GM12878 (cell line): ENCODE measurements at regions not wholly inside any gene's neighbourhood (a gene's known extent, or its start where the extent isn't known, plus 50 kb on each side); places are given as distances from the start of the nearest gene placed in this dataset.

Experiments used
- ATAC-seq: fragments of 200-7000 bp; cut with Tn5 transposase; 3 replicates; pipeline ENCODE4 v1.9.1; 2020; ENCODE audit warnings: mild to moderate bottlenecking, moderate library complexity
- BruUV-seq: library from RNA; stranded (reverse); fragments of 400-500 nt; replicated peaks from 2 replicates; lab custom pipeline; 2021; lab: Mats Ljungman, UMichigan
- CTCF ChIA-PET: fragments of 300-600 bp; sonication (Branson Sonifier 250); formaldehyde crosslinking; extraction: SDS; loops from one replicate; lab custom pipeline; 2021; ENCODE audit warnings: inconsistent platforms; lab: Yijun Ruan, JAX
- POLR2A ChIA-PET: fragments of 350-600 bp; formaldehyde crosslinking; extraction: SDS; loops from one replicate; lab custom pipeline; 2021; ENCODE audit warnings: inconsistent platforms; lab: Charles Lee
- RAD21 ChIA-PET: fragments of 300-600 bp; sonication (Branson Sonifier 250); formaldehyde crosslinking; loops from one replicate; lab custom pipeline; 2023; ENCODE audit warnings: antibody characterized with exemption; ENCODE audit not compliant: unreplicated experiment; lab: Charles Lee
- SMC1A ChIA-PET: fragments of 300-600 bp; sonication (Branson Sonifier 250); formaldehyde crosslinking; loops from one replicate; lab custom pipeline; 2023; ENCODE audit not compliant: unreplicated experiment, uncharacterized antibody; lab: Charles Lee
- DNase-seq: peaks from one replicate; pipeline ENCODE4 v3.0.0-alpha.2; 2011; ENCODE audit warnings: low read depth, low spot score
- FAIRE-seq: peaks from 3 replicates; lab custom pipeline; 2011; peaks lifted over from hg19 to GRCh38; lab: Jason Lieb, UNC
- H2AFZ ChIP-seq: 2 replicates; pipeline ENCODE4 v1.6.0; 2011; ENCODE audit warnings: low read depth, low read length, control low read depth; ENCODE audit not compliant: control insufficient read depth
- H3K27ac ChIP-seq: 2 replicates; pipeline ENCODE4 v1.5.1; 2011; ENCODE audit warnings: control low read depth; ENCODE audit not compliant: control insufficient read depth, insufficient read depth
- H3K27me3 ChIP-seq, 2 experiments: replicated peaks in 1 of 2; 2 replicates each; pipeline versions ENCODE4 v1.6.0 to v1.6.1; 2011; ENCODE audit warnings: low read length in 1 of 2; ENCODE audit not compliant: control insufficient read depth in 2 of 2, insufficient read depth in 2 of 2
- H3K36me3 ChIP-seq, 2 experiments: 2 replicates each; pipeline ENCODE4 v1.5.1; 2011; ENCODE audit warnings: low read length in 1 of 2; ENCODE audit not compliant: control insufficient read depth in 2 of 2, insufficient read depth in 2 of 2
- H3K4me1 ChIP-seq: 2 replicates; pipeline ENCODE4 v1.6.1; 2011; ENCODE audit warnings: mild to moderate bottlenecking, low read length, moderate library complexity, mixed read lengths; ENCODE audit not compliant: control insufficient read depth, insufficient read depth
- H3K4me2 ChIP-seq: 2 replicates; pipeline ENCODE4 v1.6.0; 2011; ENCODE audit warnings: control low read depth; ENCODE audit not compliant: control insufficient read depth, insufficient read depth
- H3K4me3 ChIP-seq: fragments of 200-600 bp; sonication (generic); 2 replicates; pipeline ENCODE4 v1.5.1; 2016
- H3K79me2 ChIP-seq: 2 replicates; pipeline ENCODE4 v1.6.0; 2011; ENCODE audit warnings: low read length; ENCODE audit not compliant: control insufficient read depth, insufficient read depth
- H3K9ac ChIP-seq: 2 replicates; pipeline ENCODE4 v1.8.0; 2011; ENCODE audit warnings: low read length, control low read depth, mixed read lengths; ENCODE audit not compliant: control insufficient read depth, insufficient read depth
- H3K9me3 ChIP-seq: replicated peaks from 3 replicates; pipeline ENCODE4 v1.5.1; 2011; ENCODE audit warnings: mild to moderate bottlenecking, low read length; ENCODE audit not compliant: control insufficient read depth, insufficient read depth
- H4K20me1 ChIP-seq: 2 replicates; pipeline ENCODE4 v1.6.0; 2011; ENCODE audit not compliant: control insufficient read depth, insufficient read depth
- BMI1 ChIP-seq: fragments of 450-650 bp; IDR thresholded peaks from 2 replicates; pipeline ENCODE4 v1.6.1; 2016; ENCODE audit warnings: mild to moderate bottlenecking, moderate library complexity, borderline replicate concordance
- BRCA1 ChIP-seq: IDR thresholded peaks from 2 replicates; pipeline ENCODE4 v1.6.1; 2011; ENCODE audit warnings: low read depth, low read length, improper control_type of control experiment
- EGR1 ChIP-seq, 2 experiments: IDR thresholded peaks; 1 replicate in 1 of 2; 2 replicates in 1 of 2; pipeline ENCODE4 v1.6.1; 2011 to 2012; ENCODE audit warnings: low read depth in 2 of 2, low read length in 2 of 2, borderline replicate concordance in 1 of 2, mild to moderate bottlenecking in 1 of 2, moderate library complexity in 1 of 2
- EZH2 ChIP-seq: IDR thresholded peaks from 2 replicates; pipeline ENCODE4 v1.6.1; 2012; ENCODE audit warnings: low read depth, mild to moderate bottlenecking, control low read depth, inconsistent platforms, low read length, borderline replicate concordance; ENCODE audit not compliant: control insufficient read depth
- MTA2 ChIP-seq: fragments of 450-650 bp; IDR thresholded peaks from 2 replicates; pipeline ENCODE4 v1.6.1; 2016; ENCODE audit warnings: low read depth, mild to moderate bottlenecking, moderate library complexity
- NFXL1 ChIP-seq: fragments of 450-650 bp; IDR thresholded peaks from 2 replicates; pipeline ENCODE4 v1.6.1; 2017; ENCODE audit warnings: antibody characterized with exemption, mild to moderate bottlenecking, borderline replicate concordance
- NR2C2 ChIP-seq: IDR thresholded peaks from 2 replicates; pipeline ENCODE4 v1.6.1; 2011; ENCODE audit warnings: borderline replicate concordance, low read depth; ENCODE audit not compliant: control insufficient read depth, insufficient read length
- ZNF207 ChIP-seq: fragments of 450-650 bp; IDR thresholded peaks from 2 replicates; pipeline ENCODE4 v1.6.1; 2014; ENCODE audit warnings: antibody characterized with exemption, mild to moderate bottlenecking, borderline replicate concordance
- ZNF384 ChIP-seq: IDR thresholded peaks from 2 replicates; pipeline ENCODE4 v1.6.1; 2012; ENCODE audit warnings: low read depth, mild to moderate bottlenecking, low read length, improper control_type of control experiment, borderline replicate concordance
- WGBS: methylation state at CpG from one replicate; pipeline ENCODE4 v1.1.6; 2016; ENCODE audit warnings: low lambda C conversion rate; ENCODE audit not compliant: insufficient replicate concordance, insufficient coverage; ENCODE audit errors: missing lambda C conversion rate; 5-methylcytosine and 5-hydroxymethylcytosine counted together
- in situ Hi-C: fragments of 300-500 bp; cut with MboI; formaldehyde crosslinking; loops from 9 replicates; pipeline ENCODE4 v1.14.3; 2018; ENCODE audit warnings: mixed read lengths
- intact Hi-C: fragments of 100-400 bp; cut with micrococcal nuclease; formaldehyde crosslinking; loops from one replicate; pipeline ENCODE4 v1.14.2; 2022; ENCODE audit not compliant: unreplicated experiment
- TF ChIP-seq, protein P1 (sequence below): fragments of 450-650 bp; IDR thresholded peaks from 2 replicates; pipeline ENCODE4 v1.6.1; 2017; ENCODE audit warnings: mild to moderate bottlenecking, moderate library complexity
- TF ChIP-seq, protein P2 (sequence below): IDR thresholded peaks from 2 replicates; pipeline ENCODE4 v1.6.1; 2011; ENCODE audit warnings: mild to moderate bottlenecking, low read depth, low read length, moderate library complexity; ENCODE audit not compliant: insufficient replicate concordance

DNA sequence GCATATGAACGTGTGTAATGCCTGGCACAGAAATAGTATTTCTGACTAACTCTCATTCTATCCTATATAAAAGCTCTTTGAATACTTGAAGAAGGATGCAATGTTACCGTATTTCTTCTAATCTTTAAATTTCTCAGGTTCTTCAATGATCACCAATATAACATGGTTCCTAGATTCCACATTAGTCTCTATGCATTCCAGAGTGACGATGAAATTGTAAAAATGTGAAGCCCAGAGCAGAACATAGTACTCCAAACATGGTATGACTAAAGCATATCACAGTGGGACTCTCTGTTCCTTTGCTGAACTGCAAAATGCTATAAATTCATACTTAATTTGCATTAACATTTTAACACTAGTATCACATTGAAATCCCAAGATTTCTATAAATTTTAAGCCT, 877.6 kb upstream of the CHORDC1 start:
- Histone ChIP-seq H3K27me3 (no peaks in the 10 kb centered on the region), H2AFZ (no peak overlapping the region), H3K4me3 (no peak overlapping the region), H3K4me2 (no peak overlapping the region), H4K20me1 (no peaks in the 10 kb centered on the region), H3K36me3 (no peaks in the 10 kb centered on the region), H3K79me2 (no peaks in the 10 kb centered on the region), H3K9ac (no peak overlapping the region), H3K9me3 (no peaks in the 10 kb centered on the region)
- in situ Hi-C loops: no loop called here
- no TSS peak for BruUV-seq
- FAIRE-seq (no peak), ATAC-seq (no peak), DNase-seq (no peak)
- POLR2A ChIA-PET: no interaction called here
- 12% methylated on average over 3 of the region's 3 CpGs for WGBS
- no peak for TF ChIP-seq ZNF384
- no peak for TF ChIP-seq NR2C2
- TF ChIP-seq MTA2: no peak
- no peak for TF ChIP-seq BMI1
- TF ChIP-seq, all 136 proteins: peak for 0
- SMC1A ChIA-PET: no interaction called here
- no peak overlapping the region for H3K27ac ChIP-seq
- CTCF ChIA-PET: no interaction called here
- no peaks in the 10 kb centered on the region for H3K4me1 ChIP-seq
- RAD21 ChIA-PET: no interaction called here
- intact Hi-C loops: no loop called here

DNA sequence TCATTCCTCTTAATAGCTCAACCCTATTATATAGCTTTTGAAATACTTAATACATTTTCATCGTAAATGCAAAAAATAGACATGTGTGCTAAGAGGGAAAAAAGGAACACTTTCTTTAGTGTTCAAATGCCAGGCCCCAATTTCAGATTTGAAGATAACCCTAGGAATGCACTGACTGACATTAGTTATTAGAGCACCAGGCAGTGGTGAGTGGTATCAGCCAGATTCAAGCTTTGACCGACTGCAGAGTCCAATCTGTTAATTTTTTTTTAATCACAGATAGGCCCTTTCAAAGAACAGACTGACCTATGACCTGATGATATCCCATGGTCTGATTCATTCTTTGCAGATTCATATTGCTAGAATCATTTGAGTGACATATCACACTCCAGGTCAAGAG, 874.2 kb upstream of the CHORDC1 start:
- 19% methylated on average over 2 of the region's 2 CpGs for WGBS
- H2AFZ ChIP-seq: no peak overlapping the region
- BruUV-seq: no TSS peak
- POLR2A ChIA-PET: no interaction called here
- no peaks in the 10 kb centered on the region for H3K9me3 ChIP-seq
- no peak overlapping the region for H3K9ac ChIP-seq
- intact Hi-C loops: no loop called here
- no peaks in the 10 kb centered on the region for H3K79me2 ChIP-seq
- no peaks in the 10 kb centered on the region for H3K4me1 ChIP-seq
- TF ChIP-seq, protein P1, sequence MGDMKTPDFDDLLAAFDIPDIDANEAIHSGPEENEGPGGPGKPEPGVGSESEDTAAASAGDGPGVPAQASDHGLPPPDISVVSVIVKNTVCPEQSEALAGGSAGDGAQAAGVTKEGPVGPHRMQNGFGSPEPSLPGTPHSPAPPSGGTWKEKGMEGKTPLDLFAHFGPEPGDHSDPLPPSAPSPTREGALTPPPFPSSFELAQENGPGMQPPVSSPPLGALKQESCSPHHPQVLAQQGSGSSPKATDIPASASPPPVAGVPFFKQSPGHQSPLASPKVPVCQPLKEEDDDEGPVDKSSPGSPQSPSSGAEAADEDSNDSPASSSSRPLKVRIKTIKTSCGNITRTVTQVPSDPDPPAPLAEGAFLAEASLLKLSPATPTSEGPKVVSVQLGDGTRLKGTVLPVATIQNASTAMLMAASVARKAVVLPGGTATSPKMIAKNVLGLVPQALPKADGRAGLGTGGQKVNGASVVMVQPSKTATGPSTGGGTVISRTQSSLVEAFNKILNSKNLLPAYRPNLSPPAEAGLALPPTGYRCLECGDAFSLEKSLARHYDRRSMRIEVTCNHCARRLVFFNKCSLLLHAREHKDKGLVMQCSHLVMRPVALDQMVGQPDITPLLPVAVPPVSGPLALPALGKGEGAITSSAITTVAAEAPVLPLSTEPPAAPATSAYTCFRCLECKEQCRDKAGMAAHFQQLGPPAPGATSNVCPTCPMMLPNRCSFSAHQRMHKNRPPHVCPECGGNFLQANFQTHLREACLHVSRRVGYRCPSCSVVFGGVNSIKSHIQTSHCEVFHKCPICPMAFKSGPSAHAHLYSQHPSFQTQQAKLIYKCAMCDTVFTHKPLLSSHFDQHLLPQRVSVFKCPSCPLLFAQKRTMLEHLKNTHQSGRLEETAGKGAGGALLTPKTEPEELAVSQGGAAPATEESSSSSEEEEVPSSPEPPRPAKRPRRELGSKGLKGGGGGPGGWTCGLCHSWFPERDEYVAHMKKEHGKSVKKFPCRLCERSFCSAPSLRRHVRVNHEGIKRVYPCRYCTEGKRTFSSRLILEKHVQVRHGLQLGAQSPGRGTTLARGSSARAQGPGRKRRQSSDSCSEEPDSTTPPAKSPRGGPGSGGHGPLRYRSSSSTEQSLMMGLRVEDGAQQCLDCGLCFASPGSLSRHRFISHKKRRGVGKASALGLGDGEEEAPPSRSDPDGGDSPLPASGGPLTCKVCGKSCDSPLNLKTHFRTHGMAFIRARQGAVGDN: no peak
- no peak for TF ChIP-seq NFXL1
- TF ChIP-seq, protein P2, sequence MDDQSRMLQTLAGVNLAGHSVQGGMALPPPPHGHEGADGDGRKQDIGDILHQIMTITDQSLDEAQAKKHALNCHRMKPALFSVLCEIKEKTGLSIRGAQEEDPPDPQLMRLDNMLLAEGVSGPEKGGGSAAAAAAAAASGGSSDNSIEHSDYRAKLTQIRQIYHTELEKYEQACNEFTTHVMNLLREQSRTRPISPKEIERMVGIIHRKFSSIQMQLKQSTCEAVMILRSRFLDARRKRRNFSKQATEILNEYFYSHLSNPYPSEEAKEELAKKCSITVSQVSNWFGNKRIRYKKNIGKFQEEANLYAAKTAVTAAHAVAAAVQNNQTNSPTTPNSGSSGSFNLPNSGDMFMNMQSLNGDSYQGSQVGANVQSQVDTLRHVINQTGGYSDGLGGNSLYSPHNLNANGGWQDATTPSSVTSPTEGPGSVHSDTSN: no peak
- no peak for TF ChIP-seq EGR1 (IDR thresholded peaks at IDR 0.05; ENCODE audit: borderline replicate concordance in 1 of 2, low read depth in 2 of 2, low read length in 2 of 2)
- TF ChIP-seq ZNF207: no peak
- no peak for TF ChIP-seq BRCA1
- TF ChIP-seq EZH2: no peak
- TF ChIP-seq, all 136 proteins: peak for 0
- Histone ChIP-seq H3K36me3 (no peaks in the 10 kb centered on the region), H3K27me3 (no peaks in the 10 kb centered on the region), H3K4me2 (no peak overlapping the region), H3K27ac (no peak overlapping the region), H4K20me1 (no peaks in the 10 kb centered on the region), H3K4me3 (no peak overlapping the region)
- in situ Hi-C loops: no loop called here
- ChIA-PET RAD21 (no interaction called here), SMC1A (interaction anchor here (0.6 kb wide), 1 partner anchor 266 kb away, joined by 4 read pairs; no protein-coding TSS in a partner anchor), CTCF (no interaction called here)
- DNase-seq (no peak), FAIRE-seq (no peak), ATAC-seq (no peak)
